NB4 (cell line): ENCODE measurements at regions not wholly inside any gene's neighbourhood (a gene's known extent, or its start where the extent isn't known, plus 50 kb on each side); places are given as distances from the start of the nearest gene placed in this dataset.

Experiments
- DNase-seq: peaks from one replicate; pipeline ENCODE4 v3.0.0; 2010; ENCODE audit warnings: low read depth
- H3K4me3 ChIP-seq: one replicate; pipeline ENCODE4 v1.5.1; 2011; ENCODE audit warnings: mild to moderate bottlenecking, low read depth, low read length, moderate library complexity
- CTCF ChIP-seq: IDR thresholded peaks from one replicate; pipeline ENCODE4 v1.5.1; 2012; ENCODE audit warnings: low read depth, low read length
- MAX ChIP-seq: IDR thresholded peaks from 2 replicates; pipeline ENCODE4 v1.6.1; 2011; ENCODE audit warnings: low read depth, low read length
- MYC ChIP-seq: IDR thresholded peaks from 2 replicates; pipeline ENCODE4 v1.6.1; 2011; ENCODE audit warnings: low read depth, low read length
- POLR2A ChIP-seq: IDR thresholded peaks from 2 replicates; pipeline ENCODE4 v1.6.1; 2011; ENCODE audit warnings: mild to moderate bottlenecking; ENCODE audit not compliant: insufficient read length; ENCODE audit errors: extremely low read depth

GRCh38 chr9:38240051-38240450, 152.5 kb upstream of the ALDH1B1 start:
- no peak overlapping the region for H3K4me3 ChIP-seq
- no peak for DNase-seq

GRCh38 chr9:38235244-38235643, 157.3 kb upstream of the ALDH1B1 start:
- no peak overlapping the region for H3K4me3 ChIP-seq
- no peak for DNase-seq
- no peak for TF ChIP-seq POLR2A
- TF ChIP-seq MAX, result no peak
- TF ChIP-seq CTCF, result no peak
- no peak for TF ChIP-seq MYC

More at GRCh38 chr9:38240051-38240450, 152.5 kb upstream of the ALDH1B1 start:
- no peak for TF ChIP-seq CTCF
- no peak for TF ChIP-seq MAX
- no peak for TF ChIP-seq POLR2A
- no peak for TF ChIP-seq MYC

- no peak for DNase-seq
- H3K4me3 ChIP-seq, result no peak overlapping the region
- TF ChIP-seq MAX (no peak), MYC (no peak), POLR2A (no peak), CTCF (no peak)
These were observed 157.9 kb upstream of the ALDH1B1 start for GRCh38 chr9:38234479-38235170.

- H3K4me3 ChIP-seq, result no peak overlapping the region
- no peak for DNase-seq
- TF ChIP-seq CTCF (no peak), MAX (no peak), MYC (no peak), POLR2A (no peak)
These were observed 158.6 kb upstream of the ALDH1B1 start for GRCh38 chr9:38233796-38234355.

GRCh38 chr9:38233343-38233742, 159.2 kb upstream of the ALDH1B1 start:
- DNase-seq, result no peak
- TF ChIP-seq CTCF (no peak), POLR2A (no peak), MYC (no peak)
- no peak overlapping the region for H3K4me3 ChIP-seq

GRCh38 chr9:38232895-38233294, 159.6 kb upstream of the ALDH1B1 start:
- DNase-seq, result no peak
- no peak for TF ChIP-seq MAX
- no peak for TF ChIP-seq MYC
- TF ChIP-seq CTCF, result no peak
- no peak for TF ChIP-seq POLR2A
- H3K4me3 ChIP-seq, result no peak overlapping the region
